HepG2 (cell line): ENCODE measurements at regions not wholly inside any gene's neighbourhood (a gene's known extent, or its start where the extent isn't known, plus 50 kb on each side); places are given as distances from the start of the nearest gene placed in this dataset.

Experiments
- ATAC-seq: fragments of 200-7000 bp; cut with Tn5 transposase; 3 replicates; pipeline ENCODE4 v1.9.1; 2020; ENCODE audit warnings: mild to moderate bottlenecking, moderate library complexity
- BruUV-seq: library from RNA; stranded (reverse); fragments of 400-500 nt; replicated peaks from 2 replicates; lab custom pipeline; 2021; lab: Mats Ljungman, UMichigan
- CTCF ChIA-PET: fragments of 300-600 bp; formaldehyde crosslinking; extraction: SDS; loops from one replicate; lab custom pipeline; 2021; ENCODE audit warnings: low total read pairs, inconsistent platforms, low intra/inter-chr PET ratio; lab: Yijun Ruan, JAX
- POLR2A ChIA-PET: fragments of 350-600 bp; sonication (Branson Sonifier 250); formaldehyde crosslinking; loops from one replicate; lab custom pipeline; 2020; ENCODE audit warnings: antibody characterized with exemption, inconsistent platforms; lab: Yijun Ruan, JAX
- DNase-seq: peaks from one replicate; pipeline ENCODE4 v3.0.0-alpha.2; 2015; ENCODE audit warnings: low spot score
- FAIRE-seq: peaks from 3 replicates; lab custom pipeline; 2011; peaks lifted over from hg19 to GRCh38; lab: Jason Lieb, UNC
- H2AFZ ChIP-seq: one replicate; pipeline ENCODE4 v1.6.1; 2011; ENCODE audit warnings: low read length, inconsistent platforms
- H3K27ac ChIP-seq: fragments of 300-600 bp; 3 replicates; pipeline ENCODE4 v1.8.0; 2011; ENCODE audit warnings: mixed run types, mild to moderate bottlenecking, mixed read lengths, low read length, inconsistent platforms; ENCODE audit not compliant: insufficient read depth; ENCODE audit errors: extremely low read length
- H3K27me3 ChIP-seq, 2 experiments: fragments of 200-600 bp in 1 of 2; 2 replicates in 1 of 2; 3 replicates in 1 of 2; pipeline versions ENCODE4 v1.6.0 to v1.8.0; 2011; ENCODE audit warnings: low read length in 2 of 2, mild to moderate bottlenecking in 2 of 2, moderate library complexity in 2 of 2, inconsistent platforms in 1 of 2; ENCODE audit not compliant: insufficient read depth in 2 of 2, control insufficient read depth in 1 of 2
- H3K36me3 ChIP-seq, 2 experiments: fragments of 200-600 bp in 1 of 2; replicated peaks in 1 of 2; 2 replicates in 1 of 2; 3 replicates in 1 of 2; pipeline versions ENCODE4 v1.5.1 to v1.8.0; 2011; ENCODE audit warnings: low read length in 2 of 2, inconsistent platforms in 1 of 2; ENCODE audit not compliant: insufficient read depth in 2 of 2, control insufficient read depth in 1 of 2
- H3K4me1 ChIP-seq: 2 replicates; pipeline ENCODE4 v1.5.1; 2012; ENCODE audit warnings: low read length, inconsistent platforms; ENCODE audit not compliant: insufficient read depth
- H3K4me2 ChIP-seq: 2 replicates; pipeline ENCODE4 v1.6.0; 2011; ENCODE audit warnings: low read depth, low read length, inconsistent platforms
- H3K4me3 ChIP-seq, 3 experiments: fragments of 200-600 bp in 1 of 3; sonication (generic), shearing (Covaris generic) in 1 of 3; replicated peaks in 1 of 3; 2 replicates each; pipeline ENCODE4 v1.5.1; 2011 to 2016; ENCODE audit warnings: low read length in 3 of 3, inconsistent platforms in 2 of 3, low read depth in 2 of 3, mild to moderate bottlenecking in 2 of 3, control low read depth in 1 of 3, mixed read lengths in 1 of 3; ENCODE audit not compliant: insufficient read depth in 1 of 3
- H3K79me2 ChIP-seq: one replicate; pipeline ENCODE4 v1.6.1; 2011; ENCODE audit warnings: low read length, inconsistent platforms; ENCODE audit not compliant: insufficient read depth
- H3K9ac ChIP-seq: 2 replicates; pipeline ENCODE4 v1.6.0; 2011; ENCODE audit warnings: mild to moderate bottlenecking, low read depth, low read length, inconsistent platforms; ENCODE audit not compliant: insufficient read depth
- H3K9me3 ChIP-seq: 2 replicates; pipeline ENCODE4 v1.5.1; 2012; ENCODE audit warnings: mild to moderate bottlenecking, low read length
- H4K20me1 ChIP-seq: 2 replicates; pipeline ENCODE4 v1.6.0; 2011; ENCODE audit warnings: inconsistent platforms, mild to moderate bottlenecking, low read length, moderate library complexity; ENCODE audit not compliant: insufficient read depth
- ATAD3A ChIP-seq: sonication (generic); formaldehyde crosslinking; IDR thresholded peaks from 2 replicates; pipeline ENCODE4 v1.4.0; 2020; ENCODE audit warnings: missing genetic modification reagents
- CBX1 ChIP-seq: IDR thresholded peaks from one replicate; pipeline ENCODE4 v1.6.1; 2016; ENCODE audit warnings: antibody characterized with exemption, low read depth
- FIP1L1 ChIP-seq: fragments of 200-400 bp; formaldehyde crosslinking; IDR thresholded peaks from 2 replicates; pipeline ENCODE4 v1.6.1; 2018; ENCODE audit warnings: low read depth, mild to moderate bottlenecking, low read length, moderate library complexity, borderline replicate concordance; ENCODE audit not compliant: insufficient read depth
- KAT2B ChIP-seq: fragments of 150-350 bp; IDR thresholded peaks from 2 replicates; pipeline ENCODE4 v1.6.1; 2014; ENCODE audit warnings: low read depth, low read length, borderline replicate concordance
- MEIS2 ChIP-seq: sonication (generic); formaldehyde crosslinking; IDR thresholded peaks from 2 replicates; pipeline ENCODE4 v1.9.0; 2021; ENCODE audit warnings: mild to moderate bottlenecking, missing genetic modification reagents
- NR3C1 ChIP-seq: sonication (generic); formaldehyde crosslinking; IDR thresholded peaks from 2 replicates; pipeline ENCODE4 v1.4.0; 2020; ENCODE audit warnings: missing genetic modification reagents
- SOX5 ChIP-seq: IDR thresholded peaks from 2 replicates; pipeline ENCODE4 v1.6.1; 2016; ENCODE audit warnings: borderline replicate concordance
- SUZ12 ChIP-seq: fragments of 150-350 bp; IDR thresholded peaks from 2 replicates; pipeline ENCODE4 v1.6.1; 2014; ENCODE audit warnings: low read depth, low read length
- ZBTB2 ChIP-seq: sonication (generic); formaldehyde crosslinking; IDR thresholded peaks from 2 replicates; pipeline ENCODE4 v1.8.0; 2022; ENCODE audit warnings: low read depth, missing genetic modification reagents
- ZMAT3 ChIP-seq: sonication (generic); formaldehyde crosslinking; conservative IDR thresholded peaks from 2 replicates; pipeline ENCODE4 v1.7.0; 2021; ENCODE audit warnings: missing genetic modification reagents
- ZNF18 ChIP-seq: sonication (generic); formaldehyde crosslinking; IDR thresholded peaks from 2 replicates; pipeline ENCODE4 v1.8.0; 2022; ENCODE audit warnings: mild to moderate bottlenecking, missing genetic modification reagents; ENCODE audit not compliant: insufficient replicate concordance
- ZNF205 ChIP-seq: IDR thresholded peaks from 2 replicates; pipeline ENCODE4 v1.6.1; 2018; ENCODE audit warnings: missing biosample characterization, missing genetic modification reagents
- ZNF550 ChIP-seq: sonication (generic); formaldehyde crosslinking; IDR thresholded peaks from 2 replicates; pipeline ENCODE4 v1.4.0; 2020; ENCODE audit warnings: mild to moderate bottlenecking, missing genetic modification reagents, borderline replicate concordance
- ZNF619 ChIP-seq: sonication (generic); formaldehyde crosslinking; IDR thresholded peaks from 2 replicates; pipeline ENCODE4 v1.4.0; 2020; ENCODE audit warnings: mild to moderate bottlenecking, missing genetic modification reagents
- ZNF740 ChIP-seq: sonication (generic); formaldehyde crosslinking; IDR thresholded peaks from 2 replicates; pipeline ENCODE4 v1.4.0; 2020; ENCODE audit warnings: missing genetic modification reagents
- ZNF772 ChIP-seq: sonication (generic); formaldehyde crosslinking; IDR thresholded peaks from 2 replicates; pipeline ENCODE4 v1.5.0; 2020; ENCODE audit warnings: mild to moderate bottlenecking, missing genetic modification reagents
- ZNF777 ChIP-seq: sonication (generic); formaldehyde crosslinking; IDR thresholded peaks from 2 replicates; pipeline ENCODE4 v1.4.0; 2020; ENCODE audit warnings: missing genetic modification reagents
- ZSCAN25 ChIP-seq: sonication (generic); formaldehyde crosslinking; IDR thresholded peaks from 2 replicates; pipeline ENCODE4 v1.8.0; 2022; ENCODE audit warnings: mild to moderate bottlenecking, missing genetic modification reagents
- ZSCAN9 ChIP-seq: IDR thresholded peaks from 2 replicates; pipeline ENCODE4 v1.6.1; 2016; ENCODE audit warnings: borderline replicate concordance
- WGBS: methylation state at CpG from one replicate; pipeline ENCODE4 v1.1.6; 2017; ENCODE audit warnings: low lambda C conversion rate; 5-methylcytosine and 5-hydroxymethylcytosine counted together
- in situ Hi-C: cut with HindIII; loops from 2 replicates; pipeline ENCODE4 v1.10.0; 2017; ENCODE audit warnings: low pct_unique_long_range_greater_than_20kb; ENCODE audit not compliant: extremely low pct_ligation_motif_present
- intact Hi-C: fragments of 100-400 bp; cut with micrococcal nuclease; formaldehyde crosslinking; loops from one replicate; pipeline ENCODE4 v1.10.0; 2022; ENCODE audit not compliant: unreplicated experiment

- in situ Hi-C loops (no loop called here), intact Hi-C loops (no loop called here)
- no peak overlapping the region for H3K4me3 ChIP-seq
- H3K79me2 ChIP-seq, result no peaks in the 10 kb centered on the region
- ATAC-seq (no peak), DNase-seq (no peak), FAIRE-seq (no peak)
- no peak overlapping the region for H3K4me2 ChIP-seq
- H4K20me1 ChIP-seq, result no peaks in the 10 kb centered on the region
- no peak overlapping the region for H2AFZ ChIP-seq
- H3K27ac ChIP-seq, result no peak overlapping the region
- POLR2A ChIA-PET, result no interaction called here
- H3K4me1 ChIP-seq, result no peaks in the 10 kb centered on the region
- WGBS, result 0% methylated on average over 1 of the region's 1 CpG
- H3K9ac ChIP-seq, result no peak overlapping the region
- BruUV-seq, result no TSS peak
- no peaks in the 10 kb centered on the region for H3K36me3 ChIP-seq
- peaks cover 24% of the 10 kb centered on the region for H3K9me3 ChIP-seq
- TF ChIP-seq KAT2B (no peak), NR3C1 (no peak), ZNF550 (CRISPR knock-in tag) (no peak), CBX1 (no peak)
- peaks cover 0 to 5% of the 10 kb centered on the region in 2 experiments; a peak in 1 of 5 replicates for H3K27me3 ChIP-seq
- CTCF ChIA-PET, result no interaction called here
These were observed 486.3 kb upstream of the CCDC196 start for GRCh38 chr14:65999865-66000264.

GRCh38 chr14:66000766-66001165 lies 485.4 kb upstream of the CCDC196 start:
- no peaks in the 10 kb centered on the region for H3K36me3 ChIP-seq
- DNase-seq (no peak), ATAC-seq (no peak), FAIRE-seq (no peak)
- H3K9me3 ChIP-seq, result peaks cover 24% of the 10 kb centered on the region
- no peak overlapping the region for H3K4me3 ChIP-seq
- no peaks in the 10 kb centered on the region for H3K4me1 ChIP-seq
- no TSS peak for BruUV-seq
- no peaks in the 10 kb centered on the region for H3K79me2 ChIP-seq
- CTCF ChIA-PET, result no interaction called here
- H4K20me1 ChIP-seq, result no peaks in the 10 kb centered on the region
- no peak overlapping the region for H3K9ac ChIP-seq
- in situ Hi-C loops (no loop called here), intact Hi-C loops (no loop called here)
- peaks cover 0 to 5% of the 10 kb centered on the region in 2 experiments; a peak in 1 of 5 replicates for H3K27me3 ChIP-seq
- no peak overlapping the region for H3K27ac ChIP-seq
- 3% methylated on average over 1 of the region's 1 CpG for WGBS
- no peak overlapping the region for H2AFZ ChIP-seq
- no peak overlapping the region for H3K4me2 ChIP-seq
- POLR2A ChIA-PET, result no interaction called here
- no peak for TF ChIP-seq ATAD3A (CRISPR knock-in tag)
- no peak for TF ChIP-seq SUZ12
- no peak for TF ChIP-seq ZMAT3 (CRISPR knock-in tag)
- no peak for TF ChIP-seq ZSCAN9
- TF ChIP-seq ZNF772 (CRISPR knock-in tag), result no peak
- no peak for TF ChIP-seq ZNF18 (CRISPR knock-in tag)
- TF ChIP-seq ZNF205, result no peak
- TF ChIP-seq ZNF740, result no peak
- no peak for TF ChIP-seq ZBTB2 (CRISPR knock-in tag)
- no peak for TF ChIP-seq FIP1L1
- TF ChIP-seq ZNF619 (CRISPR knock-in tag), result no peak
- no peak for TF ChIP-seq ZSCAN25 (CRISPR knock-in tag)
- no peak for TF ChIP-seq MEIS2 (CRISPR knock-in tag)
- no peak for TF ChIP-seq SOX5
- TF ChIP-seq ZNF777, result no peak
